ENCODE measurements at regions not wholly inside any gene's neighbourhood (a gene's known extent, or its start where the extent isn't known, plus 50 kb on each side); places are given as distances from the start of the nearest gene placed in this dataset.

DNA sequence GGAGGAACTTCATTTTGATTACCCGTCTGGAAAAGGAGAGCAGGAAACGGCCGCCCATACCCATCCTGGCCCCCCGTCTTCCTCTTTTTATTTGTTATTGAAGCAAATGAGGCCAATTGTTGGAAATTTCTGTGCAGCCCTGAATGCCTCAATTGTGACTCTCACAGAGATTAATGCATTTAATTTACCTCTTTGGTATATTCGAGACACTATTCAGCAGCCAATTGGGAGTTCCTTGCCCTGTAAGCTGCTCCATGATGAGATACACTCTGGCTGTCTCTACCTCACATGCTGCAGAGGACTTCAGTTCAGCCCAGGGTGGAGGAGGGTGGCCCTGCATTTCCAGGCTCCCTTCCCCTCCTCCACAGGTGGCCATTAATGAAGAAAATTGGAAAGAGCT is 60.6 kb upstream of the NTM start:
- H3K4me3 ChIP-seq (ENCODE audit: low read depth, low read length), result no peak overlapping the region
- no peak for DNase-seq (ENCODE audit: low read depth)
- TF ChIP-seq, protein P1, sequence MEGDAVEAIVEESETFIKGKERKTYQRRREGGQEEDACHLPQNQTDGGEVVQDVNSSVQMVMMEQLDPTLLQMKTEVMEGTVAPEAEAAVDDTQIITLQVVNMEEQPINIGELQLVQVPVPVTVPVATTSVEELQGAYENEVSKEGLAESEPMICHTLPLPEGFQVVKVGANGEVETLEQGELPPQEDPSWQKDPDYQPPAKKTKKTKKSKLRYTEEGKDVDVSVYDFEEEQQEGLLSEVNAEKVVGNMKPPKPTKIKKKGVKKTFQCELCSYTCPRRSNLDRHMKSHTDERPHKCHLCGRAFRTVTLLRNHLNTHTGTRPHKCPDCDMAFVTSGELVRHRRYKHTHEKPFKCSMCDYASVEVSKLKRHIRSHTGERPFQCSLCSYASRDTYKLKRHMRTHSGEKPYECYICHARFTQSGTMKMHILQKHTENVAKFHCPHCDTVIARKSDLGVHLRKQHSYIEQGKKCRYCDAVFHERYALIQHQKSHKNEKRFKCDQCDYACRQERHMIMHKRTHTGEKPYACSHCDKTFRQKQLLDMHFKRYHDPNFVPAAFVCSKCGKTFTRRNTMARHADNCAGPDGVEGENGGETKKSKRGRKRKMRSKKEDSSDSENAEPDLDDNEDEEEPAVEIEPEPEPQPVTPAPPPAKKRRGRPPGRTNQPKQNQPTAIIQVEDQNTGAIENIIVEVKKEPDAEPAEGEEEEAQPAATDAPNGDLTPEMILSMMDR (conservative IDR thresholded peaks at IDR 0.05; ENCODE audit: low read depth, low read length), result no peak

DNA sequence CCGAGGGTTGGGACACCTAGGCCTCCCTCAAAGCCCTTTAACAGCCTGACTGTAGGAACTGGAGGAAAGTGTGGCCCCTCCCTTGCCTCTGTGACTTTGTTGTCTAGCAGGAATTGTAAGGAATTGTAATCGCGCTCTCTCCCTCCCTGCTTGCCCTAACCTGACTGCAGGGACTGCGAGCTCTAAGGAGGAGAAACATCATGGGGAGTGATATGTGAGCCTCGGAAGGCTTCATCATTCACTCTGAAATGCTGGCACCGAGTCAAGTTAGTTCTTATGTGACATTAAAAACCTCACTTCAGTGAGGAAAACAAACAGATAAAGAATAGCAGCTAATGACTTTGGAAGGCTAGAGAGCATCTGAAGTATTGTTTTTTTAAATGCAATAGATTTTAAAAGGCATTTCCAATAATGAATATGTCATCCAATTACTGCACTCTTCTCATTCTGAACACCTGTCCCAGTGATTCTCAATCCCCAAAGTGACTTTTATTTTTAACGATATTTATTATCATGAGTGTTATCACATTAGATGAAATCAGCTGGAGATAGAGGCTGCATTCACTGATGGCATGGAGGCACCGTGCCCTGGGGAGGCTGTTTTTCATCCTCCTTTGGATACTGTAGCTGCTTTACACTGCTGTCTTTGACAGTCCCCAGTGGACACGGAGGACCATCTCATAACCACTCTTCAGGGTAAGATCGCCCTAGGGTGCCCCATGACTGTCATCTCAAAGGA is 58.5 kb upstream of the NTM start:
- no peak overlapping the region for H3K4me3 ChIP-seq (ENCODE audit: low read depth, low read length)
- TF ChIP-seq, protein P1 (conservative IDR thresholded peaks at IDR 0.05; ENCODE audit: low read depth, low read length), result no peak
- no peak for DNase-seq (ENCODE audit: low read depth)
